H1 (cell line): ENCODE measurements at regions not wholly inside any gene's neighbourhood (a gene's known extent, or its start where the extent isn't known, plus 50 kb on each side); places are given as distances from the start of the nearest gene placed in this dataset.

ENCODE experiments used
- EGR1 ChIP-seq: IDR thresholded peaks from 2 replicates; pipeline ENCODE4 v1.6.1; 2011; ENCODE audit warnings: low read depth, low read length, borderline replicate concordance
- EP300 ChIP-seq, 2 experiments: IDR thresholded peaks; 1 replicate in 1 of 2; 2 replicates in 1 of 2; pipeline ENCODE4 v1.6.1; 2011 to 2012; ENCODE audit warnings: low read depth in 2 of 2, low read length in 2 of 2, mild to moderate bottlenecking in 2 of 2, borderline replicate concordance in 1 of 2, inconsistent platforms in 1 of 2, moderate library complexity in 1 of 2
- POLR2A ChIP-seq, 2 experiments: IDR thresholded peaks; 1 replicate in 1 of 2; 2 replicates in 1 of 2; pipeline ENCODE4 v1.6.1; 2011; ENCODE audit warnings: low read depth in 2 of 2, low read length in 2 of 2, mild to moderate bottlenecking in 2 of 2; ENCODE audit errors: control extremely low read depth in 1 of 2
- POU5F1 ChIP-seq: IDR thresholded peaks from 2 replicates; pipeline ENCODE4 v1.6.1; 2011; ENCODE audit warnings: low read depth, mild to moderate bottlenecking, low read length, moderate library complexity
- TF ChIP-seq, protein P1 (sequence below), 3 experiments: IDR thresholded peaks; 1 replicate in 2 of 3; 2 replicates in 1 of 3; pipeline versions ENCODE4 v1.5.1 to v1.6.1; 2011; ENCODE audit warnings: low read length in 3 of 3, mild to moderate bottlenecking in 3 of 3, inconsistent platforms in 2 of 3, low read depth in 1 of 3, moderate library complexity in 1 of 3; ENCODE audit not compliant: insufficient read depth in 1 of 3; ENCODE audit errors: control extremely low read depth in 1 of 3

DNA sequence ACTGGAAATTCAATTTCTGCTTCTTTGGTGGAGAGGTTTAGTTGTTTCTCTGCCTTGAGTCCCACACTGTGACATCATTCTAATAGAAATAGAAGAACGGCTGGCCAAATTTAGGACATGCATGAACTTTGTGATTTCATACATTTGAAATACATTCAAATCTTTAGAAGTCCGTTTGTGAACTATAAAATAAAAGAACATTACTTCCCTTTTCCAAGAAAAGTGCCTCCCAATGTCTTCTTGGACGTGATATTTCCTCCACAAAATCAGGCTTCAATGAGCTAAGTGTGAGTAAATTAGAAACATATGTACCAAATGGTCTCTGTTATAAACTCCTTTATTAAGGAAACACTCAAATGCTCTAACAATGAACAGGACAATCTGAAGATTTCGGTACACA lies 314.5 kb upstream of the AKR1E2 start:
- TF ChIP-seq, protein P1, sequence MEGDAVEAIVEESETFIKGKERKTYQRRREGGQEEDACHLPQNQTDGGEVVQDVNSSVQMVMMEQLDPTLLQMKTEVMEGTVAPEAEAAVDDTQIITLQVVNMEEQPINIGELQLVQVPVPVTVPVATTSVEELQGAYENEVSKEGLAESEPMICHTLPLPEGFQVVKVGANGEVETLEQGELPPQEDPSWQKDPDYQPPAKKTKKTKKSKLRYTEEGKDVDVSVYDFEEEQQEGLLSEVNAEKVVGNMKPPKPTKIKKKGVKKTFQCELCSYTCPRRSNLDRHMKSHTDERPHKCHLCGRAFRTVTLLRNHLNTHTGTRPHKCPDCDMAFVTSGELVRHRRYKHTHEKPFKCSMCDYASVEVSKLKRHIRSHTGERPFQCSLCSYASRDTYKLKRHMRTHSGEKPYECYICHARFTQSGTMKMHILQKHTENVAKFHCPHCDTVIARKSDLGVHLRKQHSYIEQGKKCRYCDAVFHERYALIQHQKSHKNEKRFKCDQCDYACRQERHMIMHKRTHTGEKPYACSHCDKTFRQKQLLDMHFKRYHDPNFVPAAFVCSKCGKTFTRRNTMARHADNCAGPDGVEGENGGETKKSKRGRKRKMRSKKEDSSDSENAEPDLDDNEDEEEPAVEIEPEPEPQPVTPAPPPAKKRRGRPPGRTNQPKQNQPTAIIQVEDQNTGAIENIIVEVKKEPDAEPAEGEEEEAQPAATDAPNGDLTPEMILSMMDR (IDR thresholded peaks at IDR 0.05; ENCODE audit: control extremely low read depth in 1 of 3, insufficient read depth in 1 of 3, low read depth in 1 of 3, low read length in 3 of 3): no peak
- TF ChIP-seq POU5F1 (no peak), EGR1 (no peak), EP300 (IDR thresholded peaks at IDR 0.05; ENCODE audit: borderline replicate concordance in 1 of 2, low read depth in 2 of 2, low read length in 2 of 2) (no peak), POLR2A (IDR thresholded peaks at IDR 0.05; ENCODE audit: control extremely low read depth in 1 of 2, low read depth in 2 of 2, low read length in 2 of 2) (no peak)
